ENCODE measurements at regions not wholly inside any gene's neighbourhood (a gene's known extent, or its start where the extent isn't known, plus 50 kb on each side); places are given as distances from the start of the nearest gene placed in this dataset.

DNA sequence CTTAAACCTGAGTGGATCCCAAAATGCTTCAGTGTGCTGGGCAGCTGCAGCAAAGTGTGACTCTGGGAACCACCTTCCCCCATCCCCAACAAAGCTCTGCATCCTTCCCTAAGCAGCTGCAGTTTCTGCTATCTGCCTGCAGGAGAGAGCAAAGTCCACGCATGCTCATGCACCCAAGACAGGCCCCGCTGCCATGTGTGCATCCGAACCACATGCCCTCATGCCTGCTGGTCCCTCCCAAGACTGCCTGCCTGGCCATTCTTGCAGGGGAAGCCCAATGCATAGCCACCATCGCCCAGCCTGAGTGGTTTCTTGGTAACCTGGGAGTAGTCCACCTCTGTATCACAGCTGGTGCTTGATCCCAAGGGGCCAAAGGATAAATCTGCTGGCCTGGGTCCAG lies 94.3 kb upstream of the OLIG3 start:
- TF ChIP-seq EZH2 (IDR thresholded peaks at IDR 0.05; ENCODE audit: insufficient read depth, poor library complexity, severe bottlenecking) (no peak), EZH2phosphoT487 (IDR thresholded peaks at IDR 0.05; ENCODE audit: insufficient read depth, low read depth) (no peak)

Measured in GM23248 (cell line).